K562 (cell line): ENCODE measurements at regions not wholly inside any gene's neighbourhood (a gene's known extent, or its start where the extent isn't known, plus 50 kb on each side); places are given as distances from the start of the nearest gene placed in this dataset.

Experiments used
- ATAC-seq: fragments of 200-7000 bp; cut with Tn5 transposase; 3 replicates; pipeline ENCODE4 v1.9.1; 2020; ENCODE audit warnings: moderate library complexity
- BruUV-seq: library from RNA; stranded (reverse); fragments of 400-500 nt; replicated peaks from 2 replicates; lab custom pipeline; 2021; lab: Mats Ljungman, UMichigan
- CTCF ChIA-PET: fragments of 300-600 bp; formaldehyde crosslinking; extraction: SDS; loops from one replicate; lab custom pipeline; 2021; ENCODE audit warnings: low intra/inter-chr PET ratio; lab: Yijun Ruan, JAX
- POLR2A ChIA-PET: fragments of 300-600, 350-650 bp; sonication (Branson Sonifier 250); formaldehyde crosslinking; extraction: SDS; loops from one replicate; lab custom pipeline; 2021; ENCODE audit warnings: antibody characterized with exemption, inconsistent platforms; lab: Yijun Ruan, JAX
- DNase-seq, 4 experiments: peaks; one replicate each; pipeline versions ENCODE4 v3.0.0 to v3.0.0-alpha.2; 2011 to 2018; ENCODE audit warnings: low spot score in 3 of 4, mixed read lengths in 3 of 4; ENCODE audit errors: extremely low read depth in 1 of 4
- FAIRE-seq: peaks from 2 replicates; lab custom pipeline; 2011; peaks lifted over from hg19 to GRCh38; lab: Jason Lieb, UNC
- H2AFZ ChIP-seq: 2 replicates; pipeline ENCODE4 v1.6.0; 2011; ENCODE audit warnings: low read depth, low read length, control low read depth, inconsistent platforms
- H3K27ac ChIP-seq: fragments of 200-600 bp; 3 replicates; pipeline ENCODE4 v1.8.0; 2011; ENCODE audit warnings: low read depth, mild to moderate bottlenecking, control low read depth, inconsistent platforms, low read length, moderate library complexity, mixed read lengths; ENCODE audit errors: extremely low read depth
- H3K27me3 ChIP-seq, 2 experiments: fragments of 300-600 bp in 1 of 2; 2 replicates in 1 of 2; 3 replicates in 1 of 2; pipeline versions ENCODE4 v1.6.0 to v1.8.0; 2011; ENCODE audit warnings: inconsistent platforms in 2 of 2, low read length in 2 of 2, mild to moderate bottlenecking in 1 of 2, mixed read lengths in 1 of 2, moderate library complexity in 1 of 2; ENCODE audit not compliant: control insufficient read depth in 2 of 2, insufficient read depth in 2 of 2
- H3K36me3 ChIP-seq: fragments of 300-600 bp; 3 replicates; pipeline ENCODE4 v1.8.0; 2011; ENCODE audit warnings: mild to moderate bottlenecking, low read length, inconsistent platforms; ENCODE audit not compliant: control insufficient read depth, insufficient read depth
- H3K4me1 ChIP-seq, 2 experiments: fragments of 200-600 bp in 1 of 2; replicated peaks in 1 of 2; 2 replicates in 1 of 2; 3 replicates in 1 of 2; pipeline versions ENCODE4 v1.5.1 to v1.8.0; 2011; ENCODE audit warnings: inconsistent platforms in 2 of 2, low read length in 2 of 2, mild to moderate bottlenecking in 1 of 2, mixed read lengths in 1 of 2, moderate library complexity in 1 of 2; ENCODE audit not compliant: control insufficient read depth in 2 of 2, insufficient read depth in 2 of 2
- H3K4me2 ChIP-seq: 2 replicates; pipeline ENCODE4 v1.6.1; 2011; ENCODE audit warnings: low read length, control low read depth, inconsistent platforms, mixed read lengths; ENCODE audit not compliant: insufficient read depth
- H3K4me3 ChIP-seq: fragments of 200-600 bp; sonication (generic), shearing (Covaris generic); 2 replicates; pipeline ENCODE4 v1.5.1; 2016; ENCODE audit warnings: control low read depth, inconsistent platforms
- H3K79me2 ChIP-seq: fragments of 200-600 bp; 3 replicates; pipeline ENCODE4 v1.8.0; 2011; ENCODE audit warnings: low read length, inconsistent platforms; ENCODE audit not compliant: control insufficient read depth, insufficient read depth
- H3K9ac ChIP-seq, 2 experiments: 2 replicates each; pipeline versions ENCODE4 v1.6.0 to v1.6.1; 2011; ENCODE audit warnings: low read depth in 2 of 2, low read length in 2 of 2, control low read depth in 1 of 2, inconsistent platforms in 1 of 2, mild to moderate bottlenecking in 1 of 2, mixed read lengths in 1 of 2; ENCODE audit not compliant: insufficient read depth in 1 of 2
- H3K9me1 ChIP-seq: one replicate; pipeline ENCODE4 v1.6.0; 2011; ENCODE audit warnings: inconsistent platforms, mild to moderate bottlenecking, low read length, moderate library complexity; ENCODE audit not compliant: control insufficient read depth, insufficient read depth
- H3K9me3 ChIP-seq: replicated peaks from 2 replicates; pipeline ENCODE4 v1.5.1; 2011; ENCODE audit warnings: low read depth, low read length, inconsistent platforms; ENCODE audit not compliant: control insufficient read depth, insufficient read depth
- H4K20me1 ChIP-seq: replicated peaks from 2 replicates; pipeline ENCODE4 v1.6.1; 2011; ENCODE audit warnings: low read length, inconsistent platforms, mixed read lengths; ENCODE audit not compliant: control insufficient read depth, insufficient read depth
- PURB ChIP-seq: sonication (generic); formaldehyde crosslinking; IDR thresholded peaks from 2 replicates; pipeline ENCODE4 v1.9.0; 2021; ENCODE audit warnings: low read depth, mild to moderate bottlenecking, missing genetic modification reagents
- ZNF224 ChIP-seq: sonication (generic); formaldehyde crosslinking; IDR thresholded peaks from 2 replicates; pipeline ENCODE4 v1.8.0; 2022; ENCODE audit warnings: mild to moderate bottlenecking, missing genetic modification reagents
- ZNF354B ChIP-seq: fragments of 250-450 bp; sonication (Bioruptor Pico); IDR thresholded peaks from 2 replicates; pipeline ENCODE4 v1.4.0; 2020
- WGBS: fragments of 100-300 bp; shearing (Covaris generic); methylation state at CpG from one replicate; pipeline ENCODE4 v1.1.6; 2016; ENCODE audit warnings: low coverage, mixed read lengths; ENCODE audit not compliant: insufficient coverage; ENCODE audit errors: missing lambda C conversion rate; 5-methylcytosine and 5-hydroxymethylcytosine counted together
- in situ Hi-C: fragments of 300-500 bp; cut with MboI; formaldehyde crosslinking; loops from 4 replicates; pipeline ENCODE4 v1.15.0; 2018; ENCODE audit warnings: inconsistent platforms, mixed read lengths
- intact Hi-C: fragments of 100-400 bp; cut with micrococcal nuclease; formaldehyde crosslinking; loops from 2 replicates; pipeline ENCODE4 v1.14.2; 2022
- TF ChIP-seq, protein P1 (sequence below): fragments of 450-650 bp; IDR thresholded peaks from 2 replicates; pipeline ENCODE4 v1.6.1; 2014; ENCODE audit warnings: low read depth, mild to moderate bottlenecking, moderate library complexity, borderline replicate concordance
- TF ChIP-seq, protein P2 (sequence below): sonication (generic); formaldehyde crosslinking; IDR thresholded peaks from 2 replicates; pipeline ENCODE4 v1.8.0; 2022; ENCODE audit warnings: missing genetic modification reagents, mild to moderate bottlenecking, borderline replicate concordance
- TF ChIP-seq, protein P3 (sequence below): fragments of 450-650 bp; formaldehyde crosslinking; conservative IDR thresholded peaks from 2 replicates; pipeline ENCODE4 v1.4.0; 2022; ENCODE audit warnings: mild to moderate bottlenecking, missing genetic modification characterization

DNA sequence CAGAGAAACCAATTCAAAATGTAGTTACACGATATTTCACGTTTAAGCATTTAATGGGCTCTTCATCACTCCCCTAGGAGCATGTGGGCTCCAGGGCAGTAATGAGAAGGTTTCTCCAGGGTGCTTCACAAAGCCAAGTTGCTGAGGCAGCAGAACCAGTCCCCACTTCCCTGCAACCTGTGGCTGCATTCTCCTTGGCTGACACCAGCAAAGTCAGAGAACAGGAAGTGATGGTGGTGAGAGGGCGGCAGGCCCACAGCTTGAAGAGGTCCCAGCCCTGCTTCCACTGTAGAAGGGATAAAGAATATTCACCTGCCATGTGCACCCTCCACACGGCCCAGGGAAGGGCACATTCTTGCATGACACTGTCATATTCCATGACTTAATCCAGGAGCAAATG lies 133.2 kb downstream of the CBLN1 start:
- Histone ChIP-seq H2AFZ (no peak overlapping the region), H3K9ac (no peak overlapping the region), H3K27me3 (no peaks in the 10 kb centered on the region), H3K79me2 (no peaks in the 10 kb centered on the region), H3K27ac (no peak overlapping the region), H3K4me1 (no peaks in the 10 kb centered on the region), H3K4me2 (no peak overlapping the region), H3K36me3 (no peaks in the 10 kb centered on the region), H3K9me1 (no peaks in the 10 kb centered on the region), H3K9me3 (no peaks in the 10 kb centered on the region), H3K4me3 (no peak overlapping the region), H4K20me1 (no peaks in the 10 kb centered on the region)
- BruUV-seq, result no TSS peak
- 0% methylated on average over 4 of the region's 4 CpGs for WGBS
- TF ChIP-seq ZNF224 (CRISPR knock-in tag), result no peak
- no peak for TF ChIP-seq ZNF354B (CRISPR knock-in tag)
- no peak for TF ChIP-seq PURB (CRISPR knock-in tag)
- TF ChIP-seq, protein P1, sequence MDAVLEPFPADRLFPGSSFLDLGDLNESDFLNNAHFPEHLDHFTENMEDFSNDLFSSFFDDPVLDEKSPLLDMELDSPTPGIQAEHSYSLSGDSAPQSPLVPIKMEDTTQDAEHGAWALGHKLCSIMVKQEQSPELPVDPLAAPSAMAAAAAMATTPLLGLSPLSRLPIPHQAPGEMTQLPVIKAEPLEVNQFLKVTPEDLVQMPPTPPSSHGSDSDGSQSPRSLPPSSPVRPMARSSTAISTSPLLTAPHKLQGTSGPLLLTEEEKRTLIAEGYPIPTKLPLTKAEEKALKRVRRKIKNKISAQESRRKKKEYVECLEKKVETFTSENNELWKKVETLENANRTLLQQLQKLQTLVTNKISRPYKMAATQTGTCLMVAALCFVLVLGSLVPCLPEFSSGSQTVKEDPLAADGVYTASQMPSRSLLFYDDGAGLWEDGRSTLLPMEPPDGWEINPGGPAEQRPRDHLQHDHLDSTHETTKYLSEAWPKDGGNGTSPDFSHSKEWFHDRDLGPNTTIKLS, result no peak
- TF ChIP-seq, protein P2, sequence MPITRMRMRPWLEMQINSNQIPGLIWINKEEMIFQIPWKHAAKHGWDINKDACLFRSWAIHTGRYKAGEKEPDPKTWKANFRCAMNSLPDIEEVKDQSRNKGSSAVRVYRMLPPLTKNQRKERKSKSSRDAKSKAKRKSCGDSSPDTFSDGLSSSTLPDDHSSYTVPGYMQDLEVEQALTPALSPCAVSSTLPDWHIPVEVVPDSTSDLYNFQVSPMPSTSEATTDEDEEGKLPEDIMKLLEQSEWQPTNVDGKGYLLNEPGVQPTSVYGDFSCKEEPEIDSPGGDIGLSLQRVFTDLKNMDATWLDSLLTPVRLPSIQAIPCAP (CRISPR knock-in tag), result no peak
- TF ChIP-seq, protein P3, sequence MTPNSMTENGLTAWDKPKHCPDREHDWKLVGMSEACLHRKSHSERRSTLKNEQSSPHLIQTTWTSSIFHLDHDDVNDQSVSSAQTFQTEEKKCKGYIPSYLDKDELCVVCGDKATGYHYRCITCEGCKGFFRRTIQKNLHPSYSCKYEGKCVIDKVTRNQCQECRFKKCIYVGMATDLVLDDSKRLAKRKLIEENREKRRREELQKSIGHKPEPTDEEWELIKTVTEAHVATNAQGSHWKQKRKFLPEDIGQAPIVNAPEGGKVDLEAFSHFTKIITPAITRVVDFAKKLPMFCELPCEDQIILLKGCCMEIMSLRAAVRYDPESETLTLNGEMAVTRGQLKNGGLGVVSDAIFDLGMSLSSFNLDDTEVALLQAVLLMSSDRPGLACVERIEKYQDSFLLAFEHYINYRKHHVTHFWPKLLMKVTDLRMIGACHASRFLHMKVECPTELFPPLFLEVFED (CRISPR knock-in tag), result no peak
- ATAC-seq, result no peak
- intact Hi-C loops (no loop called here), in situ Hi-C loops (no loop called here)
- POLR2A ChIA-PET, result no interaction called here
- no peak for DNase-seq
- CTCF ChIA-PET, result no interaction called here
- no peak for FAIRE-seq
